NT2/D1 (cell line): ENCODE measurements at regions not wholly inside any gene's neighbourhood (a gene's known extent, or its start where the extent isn't known, plus 50 kb on each side); places are given as distances from the start of the nearest gene placed in this dataset.

Experiments
- DNase-seq: peaks from one replicate; pipeline ENCODE4 v3.0.0-alpha.2; 2011; ENCODE audit warnings: low read depth, low spot score
- H3K27me3 ChIP-seq: 2 replicates; pipeline ENCODE4 v1.6.0; 2011; ENCODE audit warnings: mild to moderate bottlenecking; ENCODE audit not compliant: insufficient read length, insufficient read depth
- H3K36me3 ChIP-seq: 2 replicates; pipeline ENCODE4 v1.6.1; 2011; ENCODE audit warnings: mild to moderate bottlenecking, low read length, mixed read lengths; ENCODE audit not compliant: insufficient read depth, insufficient read length
- H3K4me1 ChIP-seq: 2 replicates; pipeline ENCODE4 v1.5.1; 2011; ENCODE audit not compliant: insufficient read depth, insufficient read length
- H3K4me3 ChIP-seq: 2 replicates; pipeline ENCODE4 v1.5.1; 2011; ENCODE audit warnings: low read depth; ENCODE audit not compliant: insufficient read length
- H3K9ac ChIP-seq: 2 replicates; pipeline ENCODE4 v1.6.0; 2011; ENCODE audit warnings: low read depth; ENCODE audit not compliant: insufficient read length
- H3K9me3 ChIP-seq: 2 replicates; pipeline ENCODE4 v1.5.1; 2011; ENCODE audit warnings: mild to moderate bottlenecking, low read length; ENCODE audit not compliant: insufficient read depth
- SUZ12 ChIP-seq: IDR thresholded peaks from 2 replicates; pipeline ENCODE4 v1.6.1; 2011; ENCODE audit not compliant: insufficient read length, insufficient read depth; ENCODE audit errors: extremely low read depth
- YY1 ChIP-seq: IDR thresholded peaks from 2 replicates; pipeline ENCODE4 v1.6.1; 2011; ENCODE audit not compliant: insufficient read length, insufficient read depth
- ZNF274 ChIP-seq: IDR thresholded peaks from 2 replicates; pipeline ENCODE4 v1.6.1; 2011; ENCODE audit warnings: mild to moderate bottlenecking, low read depth, low read length

GRCh38 chr1:67939186-67939743 lies 106.0 kb upstream of the GNG12 start:
- Histone ChIP-seq H3K36me3 (no peaks in the 10 kb centered on the region), H3K27me3 (no peaks in the 10 kb centered on the region), H3K9me3 (no peaks in the 10 kb centered on the region), H3K4me3 (no peak overlapping the region), H3K9ac (no peak overlapping the region), H3K4me1 (no peaks in the 10 kb centered on the region)
- DNase-seq: no peak
- no peak for TF ChIP-seq YY1
- no peak for TF ChIP-seq SUZ12
- no peak for TF ChIP-seq ZNF274

GRCh38 chr1:67937651-67938050 lies 104.4 kb upstream of the GNG12 start:
- DNase-seq: no peak
- Histone ChIP-seq H3K4me3 (no peak overlapping the region), H3K36me3 (no peaks in the 10 kb centered on the region), H3K4me1 (no peaks in the 10 kb centered on the region), H3K9ac (no peak overlapping the region), H3K27me3 (no peaks in the 10 kb centered on the region), H3K9me3 (no peaks in the 10 kb centered on the region)
- TF ChIP-seq SUZ12: no peak
- no peak for TF ChIP-seq YY1

GRCh38 chr1:67937010-67937409 lies 103.7 kb upstream of the GNG12 start:
- no peak overlapping the region for H3K4me3 ChIP-seq
- H3K9ac ChIP-seq: no peak overlapping the region
- no peaks in the 10 kb centered on the region for H3K9me3 ChIP-seq
- no peak for DNase-seq
- no peaks in the 10 kb centered on the region for H3K27me3 ChIP-seq
- TF ChIP-seq YY1 (no peak), SUZ12 (no peak), ZNF274 (no peak)
- no peaks in the 10 kb centered on the region for H3K4me1 ChIP-seq
- H3K36me3 ChIP-seq: no peaks in the 10 kb centered on the region

DNA sequence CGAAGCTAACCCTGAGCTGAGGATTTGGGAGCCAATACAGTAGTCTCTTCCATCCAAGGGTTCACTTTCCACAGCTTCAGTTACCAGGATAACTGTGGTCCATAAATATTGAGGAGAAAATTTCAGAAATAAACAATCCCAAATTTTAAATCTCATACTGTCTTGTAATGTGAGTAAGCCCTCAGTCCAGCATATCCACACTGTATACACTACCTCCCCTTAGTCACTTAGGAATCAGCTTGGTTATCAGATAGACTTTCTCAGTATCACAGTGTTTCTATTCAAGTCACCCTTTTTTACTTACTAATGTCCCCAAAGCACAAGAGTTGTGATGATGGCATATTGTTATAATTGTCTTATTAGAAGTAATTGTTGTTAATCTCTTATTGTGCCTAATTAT lies 102.3 kb upstream of the GNG12 start:
- TF ChIP-seq ZNF274 (no peak), SUZ12 (no peak), YY1 (no peak)
- no peaks in the 10 kb centered on the region for H3K4me1 ChIP-seq
- H3K9me3 ChIP-seq: no peaks in the 10 kb centered on the region
- H3K4me3 ChIP-seq: no peak overlapping the region
- no peaks in the 10 kb centered on the region for H3K27me3 ChIP-seq
- no peak overlapping the region for H3K9ac ChIP-seq
- DNase-seq: no peak
- no peaks in the 10 kb centered on the region for H3K36me3 ChIP-seq

DNA sequence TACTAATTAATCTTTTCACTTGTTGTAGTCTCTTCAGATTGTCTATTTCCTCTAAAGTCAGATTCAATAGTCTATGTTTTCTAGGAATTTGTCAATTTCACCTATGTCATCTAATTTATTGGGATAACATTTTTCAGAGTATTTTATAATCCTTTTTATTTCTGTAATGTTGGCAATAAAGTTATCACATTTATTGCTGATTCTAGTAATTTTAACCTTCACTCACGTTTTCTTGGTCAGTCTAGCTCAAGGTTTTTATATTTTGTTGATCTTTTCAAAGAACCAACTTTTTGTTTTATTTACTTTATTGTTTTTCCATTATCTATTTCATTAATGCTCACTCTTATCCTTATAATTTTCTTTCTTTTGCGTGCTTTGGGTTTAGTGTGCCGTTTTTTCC lies 97.9 kb upstream of the GNG12 start:
- no peaks in the 10 kb centered on the region for H3K4me1 ChIP-seq
- no peak overlapping the region for H3K4me3 ChIP-seq
- DNase-seq: no peak
- H3K27me3 ChIP-seq: no peaks in the 10 kb centered on the region
- no peaks in the 10 kb centered on the region for H3K36me3 ChIP-seq
- no peak for TF ChIP-seq ZNF274
- no peak for TF ChIP-seq SUZ12
- no peak for TF ChIP-seq YY1
- no peak overlapping the region for H3K9ac ChIP-seq
- H3K9me3 ChIP-seq: no peaks in the 10 kb centered on the region

GRCh38 chr1:67923074-67923473 lies 89.8 kb upstream of the GNG12 start:
- no peak for DNase-seq
- TF ChIP-seq ZNF274 (no peak), SUZ12 (no peak), YY1 (no peak)
- Histone ChIP-seq H3K9ac (no peak overlapping the region), H3K36me3 (no peaks in the 10 kb centered on the region), H3K4me1 (no peaks in the 10 kb centered on the region), H3K27me3 (no peaks in the 10 kb centered on the region), H3K4me3 (no peak overlapping the region), H3K9me3 (no peaks in the 10 kb centered on the region)

DNA sequence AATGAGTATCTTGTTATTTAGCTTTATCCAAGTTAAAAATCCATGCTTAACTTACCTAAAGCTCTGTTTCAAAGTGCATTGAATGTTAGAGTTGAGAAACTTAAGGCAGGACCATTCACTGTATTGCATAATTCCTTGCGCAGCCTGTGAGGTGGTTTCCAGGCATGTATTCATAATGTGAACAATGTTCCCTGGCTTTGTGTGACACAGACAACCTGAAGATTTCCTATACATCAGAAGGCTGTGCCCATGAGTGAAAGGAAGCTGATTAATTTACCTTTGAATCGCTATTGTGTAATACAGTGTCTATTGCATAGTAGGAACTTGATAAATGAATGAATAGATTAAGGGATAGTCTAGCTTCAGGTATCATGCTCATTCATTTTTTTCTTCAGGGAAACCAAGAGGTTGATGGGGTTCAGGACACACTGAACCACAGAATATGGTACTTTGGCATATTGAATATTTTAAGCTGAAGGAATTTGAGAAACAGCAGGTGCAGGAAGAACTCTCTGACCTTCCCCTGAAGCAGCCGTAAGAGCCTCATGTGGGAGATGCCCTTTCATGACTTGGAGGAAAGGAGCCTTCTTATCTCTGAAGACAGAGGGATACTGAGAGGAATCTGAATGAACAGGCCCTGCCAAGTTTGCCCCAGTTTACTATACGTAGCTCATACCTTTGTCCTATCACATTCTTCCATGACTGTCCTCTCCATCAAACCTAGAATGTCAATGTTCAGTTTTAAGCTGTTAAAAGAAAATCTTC lies 88.6 kb upstream of the GNG12 start:
- no peaks in the 10 kb centered on the region for H3K36me3 ChIP-seq
- no peak overlapping the region for H3K4me3 ChIP-seq
- TF ChIP-seq SUZ12 (no peak), YY1 (no peak), ZNF274 (no peak)
- DNase-seq: no peak
- no peaks in the 10 kb centered on the region for H3K27me3 ChIP-seq
- no peak overlapping the region for H3K9ac ChIP-seq
- no peaks in the 10 kb centered on the region for H3K4me1 ChIP-seq
- H3K9me3 ChIP-seq: no peaks in the 10 kb centered on the region
